Panc1 (cell line): ENCODE measurements at regions not wholly inside any gene's neighbourhood (a gene's known extent, or its start where the extent isn't known, plus 50 kb on each side); places are given as distances from the start of the nearest gene placed in this dataset.

ENCODE experiments used
- ATAC-seq: fragments of 200-7000 bp; cut with Tn5 transposase; 2 replicates; pipeline ENCODE4 v1.9.1; 2020; ENCODE audit warnings: mild to moderate bottlenecking, moderate library complexity
- BruUV-seq: library from RNA; stranded (reverse); fragments of 400-500 nt; replicated peaks from 2 replicates; lab custom pipeline; 2021; lab: Mats Ljungman, UMichigan
- CTCF ChIA-PET: fragments of 300-600 bp; sonication (Branson Sonifier 250); formaldehyde crosslinking; loops from one replicate; lab custom pipeline; 2022; ENCODE audit warnings: antibody characterized with exemption; lab: Charles Lee
- POLR2A ChIA-PET: fragments of 300-600 bp; sonication (Branson Sonifier 250); formaldehyde crosslinking; loops from one replicate; lab custom pipeline; 2022; ENCODE audit warnings: antibody characterized with exemption; lab: Charles Lee
- DNase-seq: peaks from one replicate; pipeline ENCODE4 v3.0.0-alpha.2; 2010; ENCODE audit warnings: low read depth, low spot score
- H3K27ac ChIP-seq: 2 replicates; pipeline ENCODE4 v1.5.1; 2011; ENCODE audit warnings: mild to moderate bottlenecking, low read length, inconsistent platforms
- H3K27me3 ChIP-seq: fragments of 200-500 bp; sonication (Bioruptor generic); 2 replicates; pipeline ENCODE4 v1.6.0; 2014; ENCODE audit warnings: low read length, inconsistent platforms; ENCODE audit not compliant: control insufficient read depth, insufficient read depth
- H3K36me3 ChIP-seq: fragments of 200-500 bp; sonication (Bioruptor generic); 2 replicates; pipeline ENCODE4 v1.5.1; 2014; ENCODE audit warnings: inconsistent platforms, mild to moderate bottlenecking, low read length, moderate library complexity; ENCODE audit not compliant: control insufficient read depth, insufficient read depth
- H3K4me1 ChIP-seq: 2 replicates; pipeline ENCODE4 v1.5.1; 2011; ENCODE audit warnings: inconsistent platforms, mild to moderate bottlenecking, low read length, moderate library complexity; ENCODE audit not compliant: control insufficient read depth, insufficient read depth
- H3K4me3 ChIP-seq, 2 experiments: 2 replicates each; pipeline ENCODE4 v1.5.1; 2011 to 2012; ENCODE audit warnings: low read depth in 2 of 2, low read length in 2 of 2, mild to moderate bottlenecking in 2 of 2, inconsistent platforms in 1 of 2, moderate library complexity in 1 of 2
- H3K9me3 ChIP-seq: fragments of 200-500 bp; sonication (Bioruptor generic); 2 replicates; pipeline ENCODE4 v1.5.1; 2014; ENCODE audit warnings: low read depth, mild to moderate bottlenecking, inconsistent platforms, low read length, moderate library complexity; ENCODE audit not compliant: control insufficient read depth, insufficient read depth
- CTCF ChIP-seq: fragments of 450-650 bp; IDR thresholded peaks from 2 replicates; pipeline ENCODE4 v1.5.1; 2017; ENCODE audit warnings: mild to moderate bottlenecking
- POLR2AphosphoS5 ChIP-seq: IDR thresholded peaks from 2 replicates; pipeline ENCODE4 v1.6.1; 2012; ENCODE audit warnings: mild to moderate bottlenecking, low read depth, low read length, moderate library complexity
- REST ChIP-seq, 2 experiments: IDR thresholded peaks; 2 replicates each; pipeline ENCODE4 v1.6.1; 2011 to 2012; ENCODE audit warnings: low read depth in 2 of 2, control low read depth in 1 of 2, low read length in 1 of 2, mild to moderate bottlenecking in 1 of 2, moderate library complexity in 1 of 2; ENCODE audit not compliant: insufficient read depth in 1 of 2
- SIN3A ChIP-seq: IDR thresholded peaks from 2 replicates; pipeline ENCODE4 v1.6.1; 2012; ENCODE audit warnings: low read depth, mild to moderate bottlenecking, low read length, moderate library complexity, borderline replicate concordance; ENCODE audit not compliant: insufficient read depth
- TCF7L2 ChIP-seq: IDR thresholded peaks from 2 replicates; pipeline ENCODE4 v1.6.1; 2011; ENCODE audit warnings: mild to moderate bottlenecking, low read depth, low read length, inconsistent platforms
- in situ Hi-C: cut with HindIII; loops from 2 replicates; pipeline ENCODE4 v1.10.0; 2016; ENCODE audit warnings: low sequenced_read_pairs, low pct_unique_long_range_greater_than_20kb
- intact Hi-C: fragments of 100-400 bp; cut with micrococcal nuclease; formaldehyde crosslinking; loops from one replicate; pipeline ENCODE4 v1.10.0; 2022; ENCODE audit not compliant: unreplicated experiment

- Histone ChIP-seq H3K27me3 (no peaks in the 10 kb centered on the region), H3K4me3 (no peak overlapping the region), H3K36me3 (no peaks in the 10 kb centered on the region), H3K4me1 (no peaks in the 10 kb centered on the region), H3K27ac (no peak overlapping the region), H3K9me3 (no peaks in the 10 kb centered on the region)
- intact Hi-C loops, result no loop called here
- DNase-seq, result no peak
- in situ Hi-C loops, result no loop called here
- CTCF ChIA-PET, result no interaction called here
- ATAC-seq, result no peak
- POLR2A ChIA-PET, result no interaction called here
- TF ChIP-seq POLR2AphosphoS5 (no peak), REST (IDR thresholded peaks at IDR 0.05; ENCODE audit: insufficient read depth in 1 of 2, low read depth in 2 of 2, low read length in 1 of 2) (no peak), SIN3A (no peak)
- BruUV-seq, result no TSS peak
These were observed 306.6 kb downstream of the DTHD1 start for GRCh38 chr4:36587909-36588472.

- CTCF ChIA-PET, result no interaction called here
- intact Hi-C loops, result no loop called here
- H3K9me3 ChIP-seq, result no peaks in the 10 kb centered on the region
- no peak overlapping the region for H3K27ac ChIP-seq
- POLR2A ChIA-PET, result no interaction called here
- no TSS peak for BruUV-seq
- no peak overlapping the region for H3K4me3 ChIP-seq
- no peak for ATAC-seq
- H3K36me3 ChIP-seq, result no peaks in the 10 kb centered on the region
- TF ChIP-seq REST (IDR thresholded peaks at IDR 0.05; ENCODE audit: insufficient read depth in 1 of 2, low read depth in 2 of 2, low read length in 1 of 2) (no peak), TCF7L2 (no peak), SIN3A (no peak), POLR2AphosphoS5 (no peak), CTCF (no peak)
- no peak for DNase-seq
- no peaks in the 10 kb centered on the region for H3K27me3 ChIP-seq
- in situ Hi-C loops, result no loop called here
- no peaks in the 10 kb centered on the region for H3K4me1 ChIP-seq
These were observed 308.9 kb downstream of the DTHD1 start for GRCh38 chr4:36590343-36590742.
